ENCODE measurements at regions not wholly inside any gene's neighbourhood (a gene's known extent, or its start where the extent isn't known, plus 50 kb on each side); places are given as distances from the start of the nearest gene placed in this dataset.

DNA sequence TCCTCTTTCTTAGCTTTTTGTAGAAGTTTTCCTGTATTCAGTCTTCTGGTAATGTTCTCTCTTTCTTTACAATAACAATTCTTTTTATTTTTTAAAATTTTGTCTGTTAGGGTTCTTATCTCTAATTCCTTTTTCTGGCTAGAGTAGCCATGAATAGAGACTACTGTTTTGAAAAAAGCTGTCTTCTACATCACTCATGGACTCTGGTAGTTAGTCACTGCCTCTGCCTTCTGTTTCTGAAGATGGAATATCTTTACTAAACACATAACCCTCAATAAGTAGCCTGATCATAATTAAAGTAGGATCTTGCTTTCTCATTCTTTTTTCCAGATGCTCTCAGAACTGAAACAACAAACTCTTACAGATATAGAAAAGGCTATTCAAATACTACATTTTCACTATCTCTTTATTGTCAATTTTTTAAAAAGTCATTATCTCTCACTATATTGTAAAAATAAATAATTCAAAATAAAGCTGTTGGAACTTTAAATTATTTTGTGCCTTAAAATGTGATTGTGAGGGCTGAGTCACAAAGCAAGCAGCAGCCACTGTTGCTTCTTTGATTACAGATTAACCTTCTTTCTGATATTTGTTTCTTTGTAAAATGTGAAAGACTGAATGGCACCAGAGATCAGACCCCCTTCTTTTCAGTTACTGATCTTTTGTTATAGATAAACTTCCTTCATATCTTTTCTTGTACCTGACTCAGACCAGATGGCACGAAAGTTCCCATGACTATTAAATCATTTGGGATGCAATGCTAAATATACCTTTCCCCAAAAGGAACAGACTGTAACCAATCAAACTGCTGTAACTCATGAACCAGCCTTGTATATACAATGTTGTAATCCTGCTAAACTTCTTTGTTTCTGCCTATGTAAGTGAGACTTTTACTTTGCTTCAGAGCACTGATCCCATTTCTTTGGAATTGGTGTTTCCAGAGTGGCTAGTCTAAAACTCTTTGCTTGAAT lies 1159.5 kb downstream of the IGSF11 start:
- DNase-seq, result no peak

- DNase-seq, result no peak
Measured at GRCh38 chr3:117875887-117876286, 1158.8 kb downstream of the IGSF11 start.

DNA sequence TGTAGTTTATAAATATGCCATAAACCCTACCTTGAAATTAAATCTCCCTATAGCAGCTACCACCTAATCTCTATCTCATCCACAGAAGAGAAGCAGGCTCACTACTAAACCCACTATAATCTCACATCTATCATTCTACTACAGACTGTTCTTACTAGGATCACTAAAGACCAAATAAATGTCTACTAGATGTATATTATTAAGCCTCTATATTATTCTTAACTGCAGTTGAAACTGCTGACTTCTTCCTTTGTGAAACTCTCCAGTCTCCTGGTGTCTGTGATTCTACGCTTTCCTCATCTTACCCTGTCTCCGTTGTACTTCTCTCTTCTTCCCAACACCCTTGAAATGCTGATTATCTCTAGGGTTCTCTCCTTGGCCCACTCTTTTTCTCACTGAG lies 1154.0 kb downstream of the IGSF11 start:
- DNase-seq, result no peak

- no peak for DNase-seq
Measured at GRCh38 chr3:117881210-117881609, 1153.4 kb downstream of the IGSF11 start.

- no peak for DNase-seq
Measured at GRCh38 chr3:117885011-117885441, 1149.6 kb downstream of the IGSF11 start.

DNA sequence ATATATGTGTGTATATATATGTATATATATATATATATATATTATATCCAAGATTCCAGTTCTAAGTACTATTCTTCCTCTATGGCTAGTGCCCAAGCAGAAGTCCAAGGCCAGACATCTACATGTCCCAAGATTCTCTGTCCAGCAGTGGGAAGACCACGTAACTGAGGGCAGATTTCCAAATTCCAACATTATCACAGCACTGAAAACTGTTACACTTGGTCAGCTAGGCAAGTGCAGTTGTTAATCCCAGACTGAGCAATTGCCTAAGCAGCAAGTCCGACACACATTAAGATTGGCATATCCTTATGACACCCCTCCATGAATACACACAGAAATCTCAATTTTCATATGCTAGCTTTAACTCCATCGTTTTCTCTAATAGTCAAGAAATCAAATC lies 1148.5 kb downstream of the IGSF11 start:
- no peak for DNase-seq

DNA sequence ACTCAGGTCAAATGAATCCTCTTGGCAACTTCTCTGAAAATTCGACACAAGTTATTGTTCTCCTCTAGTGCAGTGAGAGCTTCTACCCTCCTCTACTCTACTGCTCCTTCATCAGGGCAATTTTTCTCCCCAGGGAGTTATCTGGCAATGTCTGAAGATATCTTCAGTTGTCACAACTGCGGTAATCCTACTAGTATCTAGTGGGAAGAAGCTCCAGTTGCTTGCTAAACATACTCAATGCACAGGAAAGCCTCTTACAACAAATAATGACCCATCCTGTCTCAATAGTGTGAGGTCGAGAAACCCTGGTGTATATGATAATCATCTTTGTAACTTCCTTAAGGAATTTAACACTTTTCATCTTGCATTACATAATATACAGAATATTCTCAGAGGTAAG lies 1147.6 kb downstream of the IGSF11 start:
- no peak for DNase-seq

DNA sequence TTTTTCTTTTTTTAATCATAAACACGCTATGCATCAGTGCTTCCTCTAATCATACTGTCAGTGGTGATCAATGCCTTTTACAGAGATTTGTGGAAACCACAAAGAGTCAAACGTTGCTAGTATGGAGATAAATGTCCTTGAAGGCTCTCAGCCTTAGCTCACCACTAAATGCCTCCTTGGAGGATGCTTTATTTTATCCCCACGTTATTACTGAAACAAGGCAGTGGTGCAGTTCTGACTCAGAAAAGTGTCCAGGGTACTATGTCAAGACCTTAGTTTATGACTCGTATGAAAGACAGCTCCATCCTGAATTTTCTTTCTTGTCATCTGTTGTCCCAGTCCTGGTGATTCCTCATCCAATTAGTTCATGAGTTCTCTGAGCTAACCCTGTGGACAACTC lies 1146.7 kb downstream of the IGSF11 start:
- no peak for DNase-seq

- DNase-seq, result no peak
Measured at GRCh38 chr3:117892431-117892841, 1142.2 kb downstream of the IGSF11 start.

DNA sequence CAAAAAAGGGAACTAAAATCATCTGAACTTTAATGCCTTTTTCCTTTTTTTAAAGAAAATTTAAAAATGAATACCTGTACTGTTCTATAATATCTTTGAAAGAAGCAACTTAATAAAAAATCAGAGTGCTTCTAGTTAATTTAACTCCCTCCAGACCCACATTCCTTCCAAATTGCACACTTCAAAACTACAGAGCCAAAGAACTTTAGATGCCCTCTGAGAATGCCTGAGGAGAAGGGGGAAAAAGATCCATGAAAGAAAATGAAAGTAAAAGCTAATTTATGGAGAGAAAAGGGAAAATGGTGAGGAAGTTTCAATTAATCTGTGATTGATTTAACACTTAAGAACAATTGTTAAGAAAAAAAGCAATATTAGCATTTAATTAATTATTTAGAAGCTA lies 1141.6 kb downstream of the IGSF11 start:
- no peak for DNase-seq

- DNase-seq, result no peak
Measured at GRCh38 chr3:117893638-117894037, 1141.0 kb downstream of the IGSF11 start.

DNA sequence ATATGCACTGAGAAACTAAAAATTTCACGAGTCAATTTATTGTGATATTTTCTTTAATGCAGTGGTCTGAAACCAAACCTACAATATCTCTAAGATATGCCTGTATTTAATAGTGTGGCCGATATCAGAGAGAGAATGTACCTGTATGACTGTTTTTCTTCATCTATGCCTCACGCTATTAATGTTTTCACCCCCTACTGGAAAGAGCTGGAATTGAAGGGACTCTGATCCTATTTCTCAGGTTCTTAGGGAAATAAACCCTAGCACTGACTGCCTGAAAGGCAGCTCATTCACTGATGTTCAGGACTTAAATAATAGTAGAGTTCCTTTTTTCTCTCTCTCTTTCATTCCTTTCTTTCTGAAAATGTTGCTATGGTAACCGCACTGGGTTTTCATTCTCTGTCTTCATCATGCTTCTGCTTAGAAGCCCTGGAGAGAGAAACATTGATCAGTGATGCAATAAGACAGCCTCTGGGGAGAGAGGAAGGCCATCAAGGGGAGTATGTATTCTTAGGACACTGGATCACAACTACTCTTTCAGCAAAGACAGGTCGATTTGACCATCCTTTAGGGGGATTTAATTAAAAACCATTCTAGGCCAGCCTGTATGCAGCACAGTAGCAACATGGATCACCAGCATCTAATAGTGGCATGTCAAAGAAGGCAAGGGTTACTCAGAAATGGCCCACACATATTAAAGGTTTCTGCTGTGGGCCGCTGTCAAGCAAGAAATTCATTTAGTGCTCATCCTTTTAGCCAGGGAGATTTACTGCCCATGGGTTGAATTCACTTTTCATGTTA lies 1135.7 kb downstream of the IGSF11 start:
- no peak for DNase-seq

- no peak for DNase-seq
Measured at GRCh38 chr3:117903226-117903625, 1131.4 kb downstream of the IGSF11 start.

GRCh38 chr3:117910820-117911521 lies 1123.7 kb downstream of the IGSF11 start:
- DNase-seq, result no peak

GRCh38 chr3:117912352-117912751 lies 1122.3 kb downstream of the IGSF11 start:
- no peak for DNase-seq

DNA sequence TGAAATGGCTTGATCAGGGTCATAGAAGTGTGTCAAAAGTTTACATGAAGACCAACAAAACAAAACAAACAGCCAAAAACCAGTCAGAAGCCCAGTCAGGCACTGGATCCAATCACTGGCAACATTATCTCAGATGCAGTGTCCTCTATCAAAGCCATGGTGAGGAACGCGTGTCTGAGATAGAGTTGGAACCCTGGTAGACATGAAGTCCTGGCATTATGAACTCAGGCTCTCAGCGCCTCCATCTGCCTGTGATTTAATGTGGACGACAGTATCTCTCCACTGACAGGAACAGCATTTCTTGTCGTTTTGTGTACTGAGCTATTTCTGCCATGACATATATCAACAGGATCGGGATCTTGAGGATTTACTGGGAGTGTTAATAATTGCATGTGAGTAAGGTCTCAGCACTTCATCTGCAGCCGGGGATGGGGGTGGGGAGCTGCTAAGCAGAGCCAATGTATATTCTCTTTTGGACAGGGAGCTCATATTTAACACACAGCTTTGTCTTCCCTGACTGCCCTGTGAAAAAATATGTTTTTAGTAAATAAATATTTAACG lies 1120.0 kb downstream of the IGSF11 start:
- no peak for DNase-seq

DNA sequence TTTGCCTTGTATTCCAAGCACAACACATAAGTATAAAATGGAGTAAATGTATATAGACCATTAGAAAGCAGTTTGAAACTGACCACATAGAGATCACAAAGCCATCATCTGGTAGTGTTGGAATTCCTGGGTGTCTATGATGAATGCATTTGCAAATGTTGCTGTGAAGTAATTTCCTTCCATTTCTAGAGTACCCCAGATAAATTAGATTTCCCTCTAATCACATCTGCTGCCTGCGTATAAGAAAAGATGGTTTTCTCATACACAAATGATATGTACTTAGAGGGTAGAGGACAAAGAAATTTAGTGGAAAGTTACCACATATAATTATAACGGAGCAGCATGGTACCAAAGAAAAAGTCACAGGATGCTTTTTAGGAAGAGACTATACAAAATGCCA lies 1117.8 kb downstream of the IGSF11 start:
- no peak for DNase-seq

DNA sequence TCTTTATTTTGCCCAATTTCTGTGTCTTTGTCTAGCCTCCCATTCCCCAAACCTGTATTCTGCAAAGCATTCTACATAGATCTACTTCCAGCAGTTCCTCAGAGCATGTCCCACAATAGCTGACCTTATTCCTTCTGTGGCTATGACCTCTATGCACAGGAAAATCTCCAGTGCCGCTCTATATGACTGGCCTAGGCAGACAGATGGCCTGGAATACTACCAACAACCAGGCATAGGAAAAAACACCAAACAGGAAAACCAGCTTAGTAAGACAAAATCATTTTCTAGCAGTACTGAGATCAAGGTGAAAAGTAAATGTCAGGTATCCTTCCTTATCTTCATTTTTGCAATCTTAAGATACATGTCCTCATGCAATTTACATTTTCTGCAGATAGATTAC lies 1115.0 kb downstream of the IGSF11 start:
- DNase-seq, result no peak

- DNase-seq, result no peak
Measured at GRCh38 chr3:117920253-117920898, 1114.3 kb downstream of the IGSF11 start.

DNA sequence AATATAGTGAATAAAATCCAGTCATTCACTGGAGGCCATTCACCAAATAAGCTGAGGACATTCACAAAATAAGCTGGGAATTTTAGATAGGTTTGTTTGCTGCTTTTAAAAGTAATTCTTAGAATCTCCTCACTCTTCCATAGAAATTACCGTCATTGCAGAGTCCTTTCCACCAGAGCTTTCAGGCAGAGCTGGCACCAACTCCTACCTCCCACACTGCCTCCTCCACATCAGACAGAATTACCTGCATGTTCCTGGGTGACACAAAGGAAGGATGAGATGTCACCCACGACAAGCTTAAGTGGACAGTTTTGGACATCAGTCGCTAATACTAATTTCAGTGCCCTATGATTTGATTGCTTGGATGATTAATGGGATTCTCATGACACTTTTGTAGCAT lies 1113.2 kb downstream of the IGSF11 start:
- DNase-seq, result no peak

DNA sequence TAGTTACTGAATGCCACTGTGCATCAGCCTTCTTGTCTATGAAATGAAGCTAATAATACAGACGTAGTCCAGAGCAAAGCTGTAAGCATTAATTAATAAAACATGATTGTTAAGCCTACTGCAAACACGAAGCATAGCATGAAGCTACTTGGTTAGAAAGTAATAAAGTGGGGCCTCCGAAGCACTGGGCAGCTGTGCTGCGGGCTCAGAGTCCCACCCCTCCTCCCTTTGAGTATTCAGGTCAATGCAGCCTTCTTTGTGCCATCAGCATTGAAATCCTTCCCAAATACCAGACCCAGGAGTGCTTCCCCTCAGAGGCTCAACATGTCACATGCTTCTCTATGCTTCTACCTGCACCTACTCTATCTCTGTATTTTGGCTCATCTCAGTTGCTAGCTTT lies 1112.6 kb downstream of the IGSF11 start:
- DNase-seq, result no peak

DNA sequence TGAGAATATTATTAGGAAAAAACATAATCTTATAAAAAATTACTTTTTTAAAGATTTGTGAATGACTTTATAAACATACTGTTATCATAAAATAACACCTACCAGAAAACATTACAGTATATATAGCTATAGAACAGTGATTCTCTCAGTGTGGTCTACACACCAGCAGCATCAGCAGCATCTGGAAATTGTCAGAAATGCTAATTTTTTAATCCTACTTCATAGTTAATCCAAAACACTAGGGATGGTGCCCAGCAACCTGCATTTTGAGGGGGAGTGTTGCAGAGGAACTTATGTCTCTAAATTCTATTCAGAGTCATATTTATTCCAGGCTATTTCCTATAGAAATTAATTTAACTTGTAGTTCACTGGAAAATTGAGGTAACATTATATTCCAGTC lies 1107.8 kb downstream of the IGSF11 start:
- DNase-seq, result no peak
